ENCODE measurements at regions not wholly inside any gene's neighbourhood (a gene's known extent, or its start where the extent isn't known, plus 50 kb on each side); places are given as distances from the start of the nearest gene placed in this dataset.
"Not testable (repeated sequence)": the region's sequence is repeated elsewhere in the genome, so short reads cannot be mapped to it uniquely, and the experiment has no call there.

DNA sequence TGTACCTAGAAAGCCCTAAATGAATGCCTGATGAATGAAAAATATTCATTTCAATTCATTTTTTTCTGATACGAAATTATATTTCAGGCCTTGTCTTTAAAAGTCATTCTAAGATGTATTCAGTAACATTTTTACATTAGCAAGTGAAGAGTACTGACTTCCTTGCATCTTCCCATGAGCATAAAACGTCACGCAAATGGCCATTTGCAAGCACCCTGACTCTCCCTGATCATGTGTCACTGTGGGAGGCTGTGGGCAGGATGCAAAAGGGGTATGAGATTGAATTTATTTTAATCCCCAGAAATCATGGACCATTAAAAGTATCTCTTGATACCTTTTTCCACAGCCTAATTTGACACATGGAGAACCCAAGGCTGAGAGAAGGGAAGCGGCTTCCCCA is 105.0 kb downstream of the BDH1 start:
- DNase-seq (no peak), ATAC-seq (ENCODE audit: low read depth) (no peak)
- H3K4me1 Mint-ChIP-seq = peaks cover 5% of the 10 kb centered on the region
- H3K27me3 Mint-ChIP-seq = peaks cover 5% of the 10 kb centered on the region
- ChIA-PET CTCF (no interaction called here), POLR2A (no interaction called here)
- TF ChIP-seq, protein P1, sequence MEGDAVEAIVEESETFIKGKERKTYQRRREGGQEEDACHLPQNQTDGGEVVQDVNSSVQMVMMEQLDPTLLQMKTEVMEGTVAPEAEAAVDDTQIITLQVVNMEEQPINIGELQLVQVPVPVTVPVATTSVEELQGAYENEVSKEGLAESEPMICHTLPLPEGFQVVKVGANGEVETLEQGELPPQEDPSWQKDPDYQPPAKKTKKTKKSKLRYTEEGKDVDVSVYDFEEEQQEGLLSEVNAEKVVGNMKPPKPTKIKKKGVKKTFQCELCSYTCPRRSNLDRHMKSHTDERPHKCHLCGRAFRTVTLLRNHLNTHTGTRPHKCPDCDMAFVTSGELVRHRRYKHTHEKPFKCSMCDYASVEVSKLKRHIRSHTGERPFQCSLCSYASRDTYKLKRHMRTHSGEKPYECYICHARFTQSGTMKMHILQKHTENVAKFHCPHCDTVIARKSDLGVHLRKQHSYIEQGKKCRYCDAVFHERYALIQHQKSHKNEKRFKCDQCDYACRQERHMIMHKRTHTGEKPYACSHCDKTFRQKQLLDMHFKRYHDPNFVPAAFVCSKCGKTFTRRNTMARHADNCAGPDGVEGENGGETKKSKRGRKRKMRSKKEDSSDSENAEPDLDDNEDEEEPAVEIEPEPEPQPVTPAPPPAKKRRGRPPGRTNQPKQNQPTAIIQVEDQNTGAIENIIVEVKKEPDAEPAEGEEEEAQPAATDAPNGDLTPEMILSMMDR (IDR thresholded peaks at IDR 0.05) = no peak
- no peak overlapping the region for H3K4me3 Mint-ChIP-seq
- no peak overlapping the region for H3K27ac Mint-ChIP-seq
- no peaks in the 10 kb centered on the region for H3K36me3 Mint-ChIP-seq (ENCODE audit: low read depth)
- intact Hi-C loops (cut with micrococcal nuclease) = loop anchor here (5.0 kb wide), 1 partner anchor 194 kb away; no protein-coding TSS in a partner anchor
- no peaks in the 10 kb centered on the region for H3K9me3 Mint-ChIP-seq

DNA sequence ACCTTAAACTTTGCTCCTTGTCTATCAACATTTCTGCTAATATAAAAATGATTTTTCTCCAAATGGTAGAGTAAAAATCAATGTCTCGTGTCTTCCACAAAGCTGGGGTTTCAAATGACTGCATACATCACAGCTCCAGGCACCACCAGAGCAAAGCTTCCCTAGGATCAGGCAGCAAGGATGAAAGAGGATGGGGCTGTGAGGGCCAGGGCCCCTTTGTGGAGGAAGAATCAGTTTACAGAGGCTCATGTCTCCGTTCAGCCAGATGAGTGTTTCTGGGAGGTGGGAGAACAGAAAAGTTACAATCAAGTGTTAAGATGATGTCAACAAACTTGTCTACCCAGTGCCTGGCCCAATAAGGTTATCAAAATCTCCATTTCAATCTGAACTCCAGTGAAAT is 105.5 kb downstream of the BDH1 start:
- Mint-ChIP-seq H3K9me3 (no peaks in the 10 kb centered on the region), H3K27me3 (peaks cover 6% of the 10 kb centered on the region), H3K4me1 (no peaks in the 10 kb centered on the region), H3K4me3 (no peak overlapping the region), H3K36me3 (ENCODE audit: low read depth) (no peaks in the 10 kb centered on the region), H3K27ac (no peak overlapping the region)
- ChIA-PET POLR2A (no interaction called here), CTCF (no interaction called here)
- TF ChIP-seq, protein P1 (IDR thresholded peaks at IDR 0.05) = no peak
- no peak for ATAC-seq (ENCODE audit: low read depth)
- no peak for DNase-seq
- intact Hi-C loops (cut with micrococcal nuclease) = loop anchor here (5.0 kb wide), 1 partner anchor 193 kb away; no protein-coding TSS in a partner anchor

DNA sequence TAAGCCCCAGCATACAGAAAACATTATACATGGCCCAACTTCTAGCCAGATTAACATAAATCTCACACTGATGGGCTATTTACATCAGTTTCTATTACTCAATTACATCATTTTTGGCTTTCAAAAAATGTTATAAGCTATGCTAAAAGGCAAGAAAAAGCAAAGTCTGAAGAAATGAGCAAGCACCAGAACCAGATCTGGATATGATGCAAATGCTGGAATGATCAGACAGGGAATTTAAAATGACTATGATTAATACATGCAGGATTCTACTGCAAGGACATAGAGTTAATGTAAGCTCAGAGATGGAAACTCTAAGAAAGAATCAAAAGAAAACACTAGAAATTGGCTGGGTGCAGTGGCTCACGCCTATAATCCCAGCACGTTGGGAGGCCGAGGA is 106.6 kb downstream of the BDH1 start:
- ATAC-seq (ENCODE audit: low read depth); H3K9me3 Mint-ChIP-seq; DNase-seq; H3K27me3 Mint-ChIP-seq; H3K4me3 Mint-ChIP-seq; H3K36me3 Mint-ChIP-seq (ENCODE audit: low read depth); intact Hi-C loops (cut with micrococcal nuclease); CTCF ChIA-PET; H3K27ac Mint-ChIP-seq; H3K4me1 Mint-ChIP-seq; POLR2A ChIA-PET: not testable (repeated sequence)

DNA sequence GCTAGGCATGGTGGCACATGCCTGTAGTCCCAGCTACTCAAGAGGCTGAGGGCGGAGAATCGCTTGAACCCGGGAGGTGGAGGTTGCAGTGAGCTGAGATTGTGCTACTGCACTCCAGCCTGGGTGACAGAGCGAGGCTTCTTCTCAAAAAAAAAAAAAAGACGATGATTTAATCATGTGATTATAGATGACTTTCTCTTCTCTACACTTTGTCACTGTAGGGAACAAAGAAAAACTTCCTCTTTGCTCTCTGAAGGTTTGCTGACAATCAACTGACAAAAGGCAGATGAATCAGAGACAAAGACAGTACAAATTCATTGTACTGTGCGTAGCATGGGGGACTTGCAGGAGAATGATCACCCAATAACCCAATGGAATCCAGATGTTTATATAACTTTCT is 108.0 kb downstream of the BDH1 start:
- H3K27me3 Mint-ChIP-seq = peaks cover 20% of the 10 kb centered on the region
- H3K4me3 Mint-ChIP-seq; DNase-seq; H3K9me3 Mint-ChIP-seq; POLR2A ChIA-PET; CTCF ChIA-PET; ATAC-seq (ENCODE audit: low read depth); H3K4me1 Mint-ChIP-seq; intact Hi-C loops (cut with micrococcal nuclease); H3K27ac Mint-ChIP-seq; H3K36me3 Mint-ChIP-seq (ENCODE audit: low read depth): not testable (repeated sequence)

DNA sequence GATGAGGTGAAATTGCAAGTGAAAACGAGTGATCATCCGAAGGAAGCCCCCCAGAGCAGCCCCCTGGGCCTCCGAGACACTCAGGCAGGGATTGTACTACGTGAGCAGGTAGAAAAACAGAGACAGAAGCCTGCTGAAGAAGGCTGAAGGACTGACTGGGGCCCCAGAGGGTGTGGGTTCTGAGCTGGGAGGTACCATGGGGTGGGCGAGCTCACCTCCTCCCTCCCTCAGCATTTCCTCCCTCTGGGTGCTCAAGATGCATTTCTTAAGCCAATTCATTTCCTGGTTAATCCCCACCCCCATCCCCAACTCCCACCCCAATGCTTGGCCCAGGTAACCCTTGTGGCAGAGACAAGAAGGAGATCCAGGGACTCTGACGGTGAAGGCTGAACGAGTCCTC is 108.7 kb downstream of the BDH1 start:
- TF ChIP-seq, protein P1 (IDR thresholded peaks at IDR 0.05) = no peak
- DNase-seq = no peak
- Mint-ChIP-seq H3K4me1 (no peaks in the 10 kb centered on the region), H3K4me3 (no peak overlapping the region), H3K9me3 (no peaks in the 10 kb centered on the region), H3K27ac (no peak overlapping the region), H3K36me3 (ENCODE audit: low read depth) (no peaks in the 10 kb centered on the region), H3K27me3 (peaks cover 22% of the 10 kb centered on the region)
- ATAC-seq (ENCODE audit: low read depth) = no peak
- POLR2A ChIA-PET = no interaction called here
- CTCF ChIA-PET = no interaction called here
- intact Hi-C loops (cut with micrococcal nuclease) = no loop called here

DNA sequence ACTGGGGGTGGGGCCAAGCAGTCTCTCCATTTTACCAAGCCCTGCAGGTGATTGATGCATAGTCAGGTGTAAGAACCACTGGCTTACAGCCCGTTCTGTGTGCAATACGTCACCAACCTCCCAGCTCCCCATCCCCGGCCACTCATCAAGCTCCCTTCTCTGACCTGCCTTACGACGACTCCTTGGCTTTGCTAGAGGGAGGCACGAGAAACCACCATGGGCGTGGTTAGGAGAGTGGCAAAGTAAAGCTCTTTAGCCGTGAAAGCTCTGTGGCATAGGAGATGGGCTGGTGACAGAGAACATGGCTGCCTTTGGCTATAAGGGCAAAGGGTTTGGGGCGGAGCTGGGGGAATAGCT is 109.1 kb downstream of the BDH1 start:
- Mint-ChIP-seq H3K4me3 (no peak overlapping the region), H3K27me3 (peaks cover 26% of the 10 kb centered on the region), H3K4me1 (no peaks in the 10 kb centered on the region), H3K9me3 (no peaks in the 10 kb centered on the region), H3K36me3 (ENCODE audit: low read depth) (no peaks in the 10 kb centered on the region), H3K27ac (no peak overlapping the region)
- POLR2A ChIA-PET = no interaction called here
- CTCF ChIA-PET = no interaction called here
- ATAC-seq (ENCODE audit: low read depth) (no peak), DNase-seq (no peak)
- TF ChIP-seq, protein P1 (IDR thresholded peaks at IDR 0.05) = no peak
- intact Hi-C loops (cut with micrococcal nuclease) = no loop called here

Data from activated B cell treated with CpG ODN at 0.5 μM for 24 hours (primary cell).